Cardiac muscle cell (in vitro differentiated cells and primary cell): ENCODE measurements at regions not wholly inside any gene's neighbourhood (a gene's known extent, or its start where the extent isn't known, plus 50 kb on each side); places are given as distances from the start of the nearest gene placed in this dataset.
A peak's percentile ranks its signal among the peaks of the same experiment; 100 is the strongest.

ENCODE experiments used
- DNase-seq, 2 donors: peaks; one replicate each; pipeline versions ENCODE4 v3.0.0 to v3.0.0-alpha.2; 2010 to 2017; ENCODE audit warnings: low read depth in 1 of 2, low spot score in 1 of 2
- H3K27ac ChIP-seq: fragments of 200-600 bp; sonication (generic); 2 replicates; pipeline ENCODE4 v1.5.1; 2016
- H3K27me3 ChIP-seq: fragments of 200-600 bp; sonication (generic); 2 replicates; pipeline ENCODE4 v1.6.0; 2016; ENCODE audit warnings: control low read depth
- H3K36me3 ChIP-seq: fragments of 200-600 bp; sonication (generic); 2 replicates; pipeline ENCODE4 v1.5.1; 2016; ENCODE audit warnings: control low read depth
- H3K4me1 ChIP-seq: fragments of 200-600 bp; sonication (generic); 2 replicates; pipeline ENCODE4 v1.8.1; 2017; ENCODE audit warnings: low read depth, mild to moderate bottlenecking, mixed run types
- H3K4me3 ChIP-seq: fragments of 200-600 bp; sonication (generic); 2 replicates; pipeline ENCODE4 v1.5.1; 2016; ENCODE audit warnings: mild to moderate bottlenecking
- H3K9me3 ChIP-seq: fragments of 200-600 bp; sonication (generic); 2 replicates; pipeline ENCODE4 v1.5.1; 2017; ENCODE audit warnings: low read depth, mild to moderate bottlenecking, control low read depth
- TF ChIP-seq, protein P1 (sequence below): IDR thresholded peaks from 2 replicates; pipeline ENCODE4 v1.5.1; 2012; ENCODE audit warnings: low read depth, mild to moderate bottlenecking, low read length

DNA sequence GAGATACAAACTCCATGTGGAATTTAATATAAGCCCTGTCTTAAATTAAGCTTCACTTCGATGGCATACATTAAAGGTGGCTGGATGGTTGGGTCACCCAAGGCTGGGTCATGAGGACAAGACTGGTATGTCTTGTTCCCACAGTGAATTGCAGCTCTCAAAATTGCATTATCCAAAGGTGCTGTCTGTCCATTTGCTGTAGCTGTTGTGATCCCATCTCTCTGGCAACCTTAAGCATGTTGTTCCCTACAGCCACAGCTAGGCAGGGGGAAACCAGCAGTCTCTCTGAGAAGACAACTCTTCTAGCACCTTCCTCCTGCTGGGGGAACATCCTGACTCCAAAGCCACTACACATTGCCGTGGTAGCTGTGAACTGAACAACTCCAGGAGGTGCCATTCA, 187.0 kb downstream of the NUAK1 start:
- Histone ChIP-seq H3K9me3 (no peaks in the 10 kb centered on the region), H3K4me3 (no peak overlapping the region), H3K27ac (no peak overlapping the region), H3K36me3 (no peaks in the 10 kb centered on the region), H3K27me3 (no peaks in the 10 kb centered on the region), H3K4me1 (peaks cover 24% of the 10 kb centered on the region)
- TF ChIP-seq, protein P1, sequence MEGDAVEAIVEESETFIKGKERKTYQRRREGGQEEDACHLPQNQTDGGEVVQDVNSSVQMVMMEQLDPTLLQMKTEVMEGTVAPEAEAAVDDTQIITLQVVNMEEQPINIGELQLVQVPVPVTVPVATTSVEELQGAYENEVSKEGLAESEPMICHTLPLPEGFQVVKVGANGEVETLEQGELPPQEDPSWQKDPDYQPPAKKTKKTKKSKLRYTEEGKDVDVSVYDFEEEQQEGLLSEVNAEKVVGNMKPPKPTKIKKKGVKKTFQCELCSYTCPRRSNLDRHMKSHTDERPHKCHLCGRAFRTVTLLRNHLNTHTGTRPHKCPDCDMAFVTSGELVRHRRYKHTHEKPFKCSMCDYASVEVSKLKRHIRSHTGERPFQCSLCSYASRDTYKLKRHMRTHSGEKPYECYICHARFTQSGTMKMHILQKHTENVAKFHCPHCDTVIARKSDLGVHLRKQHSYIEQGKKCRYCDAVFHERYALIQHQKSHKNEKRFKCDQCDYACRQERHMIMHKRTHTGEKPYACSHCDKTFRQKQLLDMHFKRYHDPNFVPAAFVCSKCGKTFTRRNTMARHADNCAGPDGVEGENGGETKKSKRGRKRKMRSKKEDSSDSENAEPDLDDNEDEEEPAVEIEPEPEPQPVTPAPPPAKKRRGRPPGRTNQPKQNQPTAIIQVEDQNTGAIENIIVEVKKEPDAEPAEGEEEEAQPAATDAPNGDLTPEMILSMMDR = no peak
- DNase-seq = no peak

GRCh38 chr12:105954951-105955931, 183.5 kb downstream of the NUAK1 start:
- H3K27me3 ChIP-seq = no peaks in the 10 kb centered on the region
- DNase-seq = peak; percentile 37 to 48
- peak overlapping the region; percentile 36 for H3K27ac ChIP-seq
- no peaks in the 10 kb centered on the region for H3K9me3 ChIP-seq
- peaks cover 43% of the 10 kb centered on the region for H3K4me1 ChIP-seq
- no peaks in the 10 kb centered on the region for H3K36me3 ChIP-seq
- TF ChIP-seq, protein P1 = no peak
- no peak overlapping the region for H3K4me3 ChIP-seq

GRCh38 chr12:105955976-105956375, 182.8 kb downstream of the NUAK1 start:
- no peak for DNase-seq
- Histone ChIP-seq H3K4me1 (peaks cover 50% of the 10 kb centered on the region), H3K36me3 (no peaks in the 10 kb centered on the region), H3K27me3 (no peaks in the 10 kb centered on the region), H3K27ac (no peak overlapping the region), H3K9me3 (no peaks in the 10 kb centered on the region), H3K4me3 (no peak overlapping the region)
- TF ChIP-seq, protein P1 = no peak

GRCh38 chr12:105956662-105957457, 181.9 kb downstream of the NUAK1 start:
- no peak overlapping the region for H3K4me3 ChIP-seq
- H3K36me3 ChIP-seq = no peaks in the 10 kb centered on the region
- no peak for DNase-seq
- H3K4me1 ChIP-seq = peaks cover 52% of the 10 kb centered on the region
- H3K9me3 ChIP-seq = no peaks in the 10 kb centered on the region
- H3K27me3 ChIP-seq = no peaks in the 10 kb centered on the region
- no peak overlapping the region for H3K27ac ChIP-seq
- TF ChIP-seq, protein P1 = no peak

DNA sequence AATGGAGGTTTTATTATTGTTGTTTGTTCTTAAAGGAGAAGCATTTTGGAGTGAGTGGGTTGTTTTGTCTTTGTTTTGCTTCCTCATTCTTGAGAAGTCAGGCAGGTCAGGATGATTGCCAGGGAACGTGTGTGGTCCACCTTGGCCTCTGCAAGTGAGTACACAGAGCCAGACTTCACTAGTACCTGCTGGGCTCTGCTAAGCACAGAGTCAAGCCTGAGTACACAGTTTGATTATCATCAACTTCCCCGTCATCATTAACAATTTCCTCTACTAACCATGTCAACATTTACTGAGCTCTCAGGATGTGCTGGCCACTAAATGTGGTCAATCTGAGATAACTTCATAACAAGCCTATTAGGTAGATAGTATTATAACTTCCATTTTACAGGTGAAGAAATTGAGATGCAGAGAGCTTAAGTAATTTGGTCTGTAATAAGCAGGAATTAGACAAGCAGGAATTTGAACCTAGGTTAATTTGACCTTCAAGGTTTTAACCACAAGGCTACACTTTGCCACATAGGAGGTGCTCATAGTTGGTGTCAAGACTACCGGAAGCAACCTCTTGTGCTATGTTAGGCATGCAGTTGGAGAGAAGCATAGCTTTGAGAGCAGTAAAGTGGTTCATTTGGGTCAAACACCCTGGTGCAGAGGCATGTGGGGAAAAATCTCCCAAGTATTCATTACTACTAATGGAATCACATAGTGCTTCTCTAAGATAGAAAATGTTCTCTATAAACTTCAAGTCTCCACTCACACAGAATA, 178.3 kb downstream of the NUAK1 start:
- no peaks in the 10 kb centered on the region for H3K27me3 ChIP-seq
- H3K9me3 ChIP-seq = no peaks in the 10 kb centered on the region
- no peaks in the 10 kb centered on the region for H3K36me3 ChIP-seq
- no peak overlapping the region for H3K27ac ChIP-seq
- TF ChIP-seq, protein P1 = no peak
- H3K4me1 ChIP-seq = peaks cover 40% of the 10 kb centered on the region
- DNase-seq = peak in 1 of 2 donors; percentile 53
- H3K4me3 ChIP-seq = no peak overlapping the region
